ENCODE measurements at regions not wholly inside any gene's neighbourhood (a gene's known extent, or its start where the extent isn't known, plus 50 kb on each side); places are given as distances from the start of the nearest gene placed in this dataset.

DNA sequence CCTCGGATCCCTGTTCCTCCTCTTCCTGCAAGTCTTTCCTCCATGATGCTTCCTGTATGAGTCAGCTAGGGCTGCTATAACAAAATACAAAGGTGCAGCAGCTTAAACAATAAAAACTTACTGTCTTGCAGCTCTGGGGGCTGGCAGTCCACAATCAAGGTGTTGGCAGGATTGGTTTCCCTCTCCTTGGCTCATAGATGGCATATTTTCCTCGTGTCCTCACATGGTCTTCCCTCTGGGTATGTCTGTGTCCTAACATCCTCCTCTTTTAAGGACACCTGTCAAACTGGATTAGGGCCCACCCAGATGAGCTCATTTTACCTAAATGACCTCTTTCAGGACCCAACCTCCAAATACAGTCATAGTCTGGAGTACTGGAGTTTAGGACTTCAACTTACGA is 117.5 kb downstream of the MED10 start:
- TF ChIP-seq CTCF (IDR thresholded peaks at IDR 0.05) (no peak), POLR2A (IDR thresholded peaks at IDR 0.05) (no peak), POLR2AphosphoS5 (IDR thresholded peaks at IDR 0.05) (no peak)

Data from breast epithelium (tissue), 3 donors.